Left lung (tissue), 4 donors: ENCODE measurements at regions not wholly inside any gene's neighbourhood (a gene's known extent, or its start where the extent isn't known, plus 50 kb on each side); places are given as distances from the start of the nearest gene placed in this dataset.
"Not testable (repeated sequence)": the region's sequence is repeated elsewhere in the genome, so short reads cannot be mapped to it uniquely, and the experiment has no call there.

Experiments
- ATAC-seq: fragments of 200-7000 bp; cut with Tn5 transposase; one replicate; pipeline ENCODE4 v1.9.1; 2020; ENCODE audit warnings: moderate library complexity
- DNase-seq, 4 donors: peaks; one replicate each; pipeline ENCODE4 v3.0.0-alpha.2; 2013 to 2020
- H3K27ac ChIP-seq, 2 donors: fragments of 200-600 bp; sonication (generic) in 1 of 2; one replicate each; pipeline versions ENCODE4 v1.5.0 to v1.8.0; 2020 to 2021
- H3K27me3 ChIP-seq, 2 donors: fragments of 200-600 bp; sonication (generic) in 1 of 2; one replicate each; pipeline versions ENCODE4 v1.5.0 to v1.8.0; 2020 to 2021
- H3K36me3 ChIP-seq, 2 donors: fragments of 200-600 bp; sonication (generic) in 1 of 2; one replicate each; pipeline versions ENCODE4 v1.5.0 to v1.8.0; 2020 to 2021
- H3K4me1 ChIP-seq, 2 donors: fragments of 200-600 bp; one replicate each; pipeline ENCODE4 v1.8.0; 2021
- H3K4me3 ChIP-seq, 2 donors: fragments of 200-600 bp; sonication (generic) in 1 of 2; one replicate each; pipeline versions ENCODE4 v1.5.0 to v1.8.0; 2020 to 2021; ENCODE audit warnings: mild to moderate bottlenecking in 1 of 2
- H3K9me3 ChIP-seq, 2 donors: fragments of 200-600 bp; sonication (generic) in 1 of 2; one replicate each; pipeline versions ENCODE4 v1.5.0 to v1.8.0; 2020 to 2021
- intact Hi-C, 2 donors: fragments of 100-400 bp; cut with DNase I; formaldehyde crosslinking; loops; one replicate each; pipeline versions ENCODE4 v1.11.2 to v1.14.2; 2022
- donor health status: DM: no; HTN: yes; CAD: no.
- donor health status: DM: no; HTN: no; CAD: no.

- H3K27ac ChIP-seq, H3K4me1 ChIP-seq, H3K4me3 ChIP-seq, intact Hi-C loops, H3K9me3 ChIP-seq, H3K36me3 ChIP-seq, DNase-seq, ATAC-seq, H3K27me3 ChIP-seq: not testable (repeated sequence)
Observed at GRCh38 chr16:33731167-33731566, 271.8 kb downstream of the TP53TG3F start.

GRCh38 chr16:33734650-33735049, 275.2 kb downstream of the TP53TG3F start:
- H3K36me3 ChIP-seq, H3K4me1 ChIP-seq, H3K9me3 ChIP-seq, ATAC-seq, H3K27ac ChIP-seq, H3K4me3 ChIP-seq, DNase-seq, H3K27me3 ChIP-seq, intact Hi-C loops: not testable (repeated sequence)

- H3K9me3 ChIP-seq, H3K4me3 ChIP-seq, intact Hi-C loops, H3K36me3 ChIP-seq, H3K4me1 ChIP-seq, H3K27ac ChIP-seq, H3K27me3 ChIP-seq, ATAC-seq: not testable (repeated sequence)
- DNase-seq = peak in 1 of 4 donors; percentile 20
Observed at GRCh38 chr16:33766869-33767765, 307.7 kb downstream of the TP53TG3F start.

- H3K27me3 ChIP-seq, H3K36me3 ChIP-seq, H3K4me3 ChIP-seq, ATAC-seq, H3K4me1 ChIP-seq, H3K27ac ChIP-seq, intact Hi-C loops, H3K9me3 ChIP-seq: not testable (repeated sequence)
- peak in 1 of 4 donors; percentile 22 for DNase-seq
Observed at GRCh38 chr16:33768710-33769109, 309.3 kb downstream of the TP53TG3F start.

- H3K9me3 ChIP-seq, intact Hi-C loops, H3K27ac ChIP-seq, ATAC-seq, DNase-seq, H3K36me3 ChIP-seq, H3K27me3 ChIP-seq, H3K4me3 ChIP-seq, H3K4me1 ChIP-seq: not testable (repeated sequence)
Observed at GRCh38 chr16:33769180-33769846, 309.9 kb downstream of the TP53TG3F start.

- DNase-seq = peak in 1 of 4 donors; percentile 29
- H3K9me3 ChIP-seq, H3K27ac ChIP-seq, H3K4me3 ChIP-seq, H3K27me3 ChIP-seq, intact Hi-C loops, ATAC-seq, H3K36me3 ChIP-seq, H3K4me1 ChIP-seq: not testable (repeated sequence)
Observed at GRCh38 chr16:33770478-33770877, 311.1 kb downstream of the TP53TG3F start.

GRCh38 chr16:33771211-33771610, 311.8 kb downstream of the TP53TG3F start:
- H3K27ac ChIP-seq, ATAC-seq, intact Hi-C loops, H3K27me3 ChIP-seq, H3K4me1 ChIP-seq, H3K36me3 ChIP-seq, H3K4me3 ChIP-seq, H3K9me3 ChIP-seq: not testable (repeated sequence)
- DNase-seq = peak in 1 of 4 donors; percentile 37

GRCh38 chr16:33773966-33774365, 314.6 kb downstream of the TP53TG3F start:
- H3K4me3 ChIP-seq, H3K27me3 ChIP-seq, intact Hi-C loops, H3K27ac ChIP-seq, H3K9me3 ChIP-seq, ATAC-seq, H3K4me1 ChIP-seq, DNase-seq, H3K36me3 ChIP-seq: not testable (repeated sequence)

GRCh38 chr16:33774724-33775123, 315.3 kb downstream of the TP53TG3F start:
- H3K27me3 ChIP-seq, ATAC-seq, H3K27ac ChIP-seq, H3K4me1 ChIP-seq, DNase-seq, H3K9me3 ChIP-seq, intact Hi-C loops, H3K4me3 ChIP-seq, H3K36me3 ChIP-seq: not testable (repeated sequence)

GRCh38 chr16:33816328-33816944, 357.0 kb downstream of the TP53TG3F start:
- ATAC-seq, DNase-seq, H3K4me3 ChIP-seq, H3K9me3 ChIP-seq, H3K27me3 ChIP-seq, intact Hi-C loops, H3K36me3 ChIP-seq, H3K27ac ChIP-seq, H3K4me1 ChIP-seq: not testable (repeated sequence)

GRCh38 chr16:33824736-33825135, 365.3 kb downstream of the TP53TG3F start:
- H3K36me3 ChIP-seq, ATAC-seq, H3K9me3 ChIP-seq, H3K27me3 ChIP-seq, H3K4me1 ChIP-seq, H3K4me3 ChIP-seq, H3K27ac ChIP-seq, intact Hi-C loops: not testable (repeated sequence)
- DNase-seq = peak in 1 of 4 donors; percentile 28

- intact Hi-C loops, ATAC-seq, H3K36me3 ChIP-seq, H3K27ac ChIP-seq, DNase-seq, H3K27me3 ChIP-seq, H3K4me1 ChIP-seq, H3K9me3 ChIP-seq, H3K4me3 ChIP-seq: not testable (repeated sequence)
Observed at GRCh38 chr16:33827522-33827921, 368.1 kb downstream of the TP53TG3F start.

GRCh38 chr16:33839157-33839556, 379.7 kb downstream of the TP53TG3F start:
- ATAC-seq, H3K27me3 ChIP-seq, H3K36me3 ChIP-seq, H3K4me1 ChIP-seq, H3K27ac ChIP-seq, H3K4me3 ChIP-seq, intact Hi-C loops, DNase-seq, H3K9me3 ChIP-seq: not testable (repeated sequence)
